ENCODE measurements at regions not wholly inside any gene's neighbourhood (a gene's known extent, or its start where the extent isn't known, plus 50 kb on each side); places are given as distances from the start of the nearest gene placed in this dataset.
"Not testable (repeated sequence)": the region's sequence is repeated elsewhere in the genome, so short reads cannot be mapped to it uniquely, and the experiment has no call there.

GRCh38 chr1:146400173-146401121, 171.6 kb upstream of the NOTCH2NLA start:
- TF ChIP-seq CTCF (IDR thresholded peaks at IDR 0.05); SMC3 (IDR thresholded peaks at IDR 0.05); KDM1A (IDR thresholded peaks at IDR 0.05; ENCODE audit: low read depth); EP300 (IDR thresholded peaks at IDR 0.05); GATA3 (IDR thresholded peaks at IDR 0.05; ENCODE audit: borderline replicate concordance); MAX (IDR thresholded peaks at IDR 0.05); HDAC2 (IDR thresholded peaks at IDR 0.05); POLR2A (IDR thresholded peaks at IDR 0.05; ENCODE audit: low read length); ELK1 (IDR thresholded peaks at IDR 0.05; ENCODE audit: low read depth, low read length): not testable (repeated sequence)
- TF ChIP-seq, protein P1, sequence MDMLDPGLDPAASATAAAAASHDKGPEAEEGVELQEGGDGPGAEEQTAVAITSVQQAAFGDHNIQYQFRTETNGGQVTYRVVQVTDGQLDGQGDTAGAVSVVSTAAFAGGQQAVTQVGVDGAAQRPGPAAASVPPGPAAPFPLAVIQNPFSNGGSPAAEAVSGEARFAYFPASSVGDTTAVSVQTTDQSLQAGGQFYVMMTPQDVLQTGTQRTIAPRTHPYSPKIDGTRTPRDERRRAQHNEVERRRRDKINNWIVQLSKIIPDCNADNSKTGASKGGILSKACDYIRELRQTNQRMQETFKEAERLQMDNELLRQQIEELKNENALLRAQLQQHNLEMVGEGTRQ (IDR thresholded peaks at IDR 0.05): not testable (repeated sequence)
- TF ChIP-seq, protein P2, sequence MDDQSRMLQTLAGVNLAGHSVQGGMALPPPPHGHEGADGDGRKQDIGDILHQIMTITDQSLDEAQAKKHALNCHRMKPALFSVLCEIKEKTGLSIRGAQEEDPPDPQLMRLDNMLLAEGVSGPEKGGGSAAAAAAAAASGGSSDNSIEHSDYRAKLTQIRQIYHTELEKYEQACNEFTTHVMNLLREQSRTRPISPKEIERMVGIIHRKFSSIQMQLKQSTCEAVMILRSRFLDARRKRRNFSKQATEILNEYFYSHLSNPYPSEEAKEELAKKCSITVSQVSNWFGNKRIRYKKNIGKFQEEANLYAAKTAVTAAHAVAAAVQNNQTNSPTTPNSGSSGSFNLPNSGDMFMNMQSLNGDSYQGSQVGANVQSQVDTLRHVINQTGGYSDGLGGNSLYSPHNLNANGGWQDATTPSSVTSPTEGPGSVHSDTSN (IDR thresholded peaks at IDR 0.05): not testable (repeated sequence)
- TF ChIP-seq, protein P3, sequence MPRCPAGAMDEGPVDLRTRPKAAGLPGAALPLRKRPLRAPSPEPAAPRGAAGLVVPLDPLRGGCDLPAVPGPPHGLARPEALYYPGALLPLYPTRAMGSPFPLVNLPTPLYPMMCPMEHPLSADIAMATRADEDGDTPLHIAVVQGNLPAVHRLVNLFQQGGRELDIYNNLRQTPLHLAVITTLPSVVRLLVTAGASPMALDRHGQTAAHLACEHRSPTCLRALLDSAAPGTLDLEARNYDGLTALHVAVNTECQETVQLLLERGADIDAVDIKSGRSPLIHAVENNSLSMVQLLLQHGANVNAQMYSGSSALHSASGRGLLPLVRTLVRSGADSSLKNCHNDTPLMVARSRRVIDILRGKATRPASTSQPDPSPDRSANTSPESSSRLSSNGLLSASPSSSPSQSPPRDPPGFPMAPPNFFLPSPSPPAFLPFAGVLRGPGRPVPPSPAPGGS (IDR thresholded peaks at IDR 0.05): not testable (repeated sequence)

All from A549 (cell line).